ENCODE measurements at regions not wholly inside any gene's neighbourhood (a gene's known extent, or its start where the extent isn't known, plus 50 kb on each side); places are given as distances from the start of the nearest gene placed in this dataset.
"Not testable (repeated sequence)": the region's sequence is repeated elsewhere in the genome, so short reads cannot be mapped to it uniquely, and the experiment has no call there.

DNA sequence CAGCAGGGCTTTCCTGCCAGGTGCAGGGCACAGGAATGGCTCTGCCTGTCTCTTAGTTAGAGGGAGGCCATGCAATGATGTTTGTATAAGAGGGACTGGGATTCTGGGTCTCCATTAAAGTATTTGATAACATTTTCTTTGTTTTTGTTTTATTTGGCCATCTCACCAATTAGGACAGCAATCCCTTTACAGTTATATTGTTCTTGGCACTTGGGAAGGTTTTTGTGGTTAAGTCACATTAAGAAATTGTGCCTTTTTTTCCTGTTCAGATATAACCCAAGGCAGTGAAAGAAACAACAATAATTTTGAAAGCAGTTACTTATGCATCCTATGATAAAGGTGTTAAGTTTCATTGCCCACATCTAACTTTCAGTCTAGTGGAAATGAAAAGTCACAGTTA lies 237.4 kb upstream of the PRSS58 start:
- DNase-seq: not testable (repeated sequence)

DNA sequence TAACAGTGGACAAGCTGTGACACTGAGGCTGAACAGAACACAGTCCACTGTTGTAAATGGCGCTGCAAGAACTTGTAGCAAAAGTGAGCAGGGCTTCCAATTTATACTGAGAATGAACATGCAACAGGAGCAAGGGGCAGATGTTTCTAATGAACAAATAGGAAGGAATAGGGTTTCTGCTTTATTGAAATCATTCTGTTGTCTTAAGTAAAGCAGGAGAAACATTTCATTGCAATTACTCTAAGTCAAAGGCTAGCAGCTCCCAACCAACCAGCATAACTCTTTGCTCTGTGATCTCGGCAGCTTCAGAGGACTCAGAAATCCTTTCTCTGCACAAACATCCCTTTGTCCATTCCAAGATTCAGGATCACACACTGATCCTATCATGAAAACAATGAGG lies 236.2 kb upstream of the PRSS58 start:
- no peak for DNase-seq

DNA sequence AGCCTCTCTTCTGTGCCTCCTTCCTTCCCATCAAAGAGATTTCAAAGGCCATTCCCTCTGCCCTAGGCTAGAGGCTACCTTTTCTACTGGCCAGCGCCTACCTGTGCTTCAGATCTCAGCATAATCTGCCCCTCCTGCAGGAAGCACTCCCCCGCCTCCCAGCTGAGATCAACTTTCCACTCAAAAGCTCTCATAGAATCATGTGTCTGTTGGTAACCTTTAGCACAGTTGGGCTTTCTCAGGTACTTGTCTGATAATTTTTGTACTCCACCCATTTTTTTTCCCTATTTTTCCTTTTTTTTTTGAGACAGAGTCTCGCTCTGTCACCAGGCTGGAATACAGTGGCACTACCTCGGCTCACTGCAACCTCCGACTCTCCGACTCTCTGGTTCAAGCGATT lies 231.0 kb upstream of the PRSS58 start:
- DNase-seq: no peak

DNA sequence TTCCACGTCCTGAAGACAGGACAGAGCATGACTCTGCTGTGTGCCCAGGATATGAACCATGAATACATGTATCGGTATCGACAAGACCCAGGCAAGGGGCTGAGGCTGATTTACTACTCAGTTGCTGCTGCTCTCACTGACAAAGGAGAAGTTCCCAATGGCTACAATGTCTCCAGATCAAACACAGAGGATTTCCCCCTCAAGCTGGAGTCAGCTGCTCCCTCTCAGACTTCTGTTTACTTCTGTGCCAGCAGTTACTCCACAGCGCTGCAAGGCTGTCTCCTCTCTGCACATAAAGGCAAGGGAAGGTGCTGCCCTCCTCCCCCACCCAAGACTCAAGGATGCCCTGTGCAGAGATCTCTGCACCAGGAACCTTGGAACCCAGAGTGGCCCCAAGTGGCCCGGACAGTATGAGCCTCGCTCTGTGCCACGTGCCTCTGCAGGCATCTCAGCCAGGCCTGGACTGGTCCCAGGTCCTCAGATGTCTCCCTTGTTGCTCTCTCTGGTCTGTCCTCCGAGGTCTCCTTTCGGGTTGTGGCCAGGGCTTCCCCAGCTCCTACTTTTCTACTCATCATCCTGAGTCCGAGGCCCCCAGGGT lies 230.3 kb upstream of the PRSS58 start:
- DNase-seq: no peak

DNA sequence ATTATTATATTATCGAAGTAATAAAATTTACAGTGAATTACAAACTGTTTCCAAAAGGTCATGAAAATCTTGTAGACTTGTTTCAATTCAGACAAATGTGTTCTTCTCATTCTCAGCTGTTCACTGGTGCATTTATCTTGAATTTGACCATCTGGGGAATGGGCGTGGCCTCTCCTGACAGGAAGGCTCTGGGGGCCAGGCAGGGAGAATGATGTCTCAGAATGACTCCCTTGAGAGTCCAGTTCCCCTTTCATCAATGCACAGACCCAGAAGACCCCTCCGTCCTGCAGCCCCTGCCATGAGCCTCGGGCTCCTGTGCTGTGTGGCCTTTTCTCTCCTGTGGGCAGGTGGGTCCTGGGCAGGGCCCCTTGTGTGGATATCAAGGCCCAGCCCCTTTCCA lies 229.7 kb upstream of the PRSS58 start:
- DNase-seq: not testable (repeated sequence)

DNA sequence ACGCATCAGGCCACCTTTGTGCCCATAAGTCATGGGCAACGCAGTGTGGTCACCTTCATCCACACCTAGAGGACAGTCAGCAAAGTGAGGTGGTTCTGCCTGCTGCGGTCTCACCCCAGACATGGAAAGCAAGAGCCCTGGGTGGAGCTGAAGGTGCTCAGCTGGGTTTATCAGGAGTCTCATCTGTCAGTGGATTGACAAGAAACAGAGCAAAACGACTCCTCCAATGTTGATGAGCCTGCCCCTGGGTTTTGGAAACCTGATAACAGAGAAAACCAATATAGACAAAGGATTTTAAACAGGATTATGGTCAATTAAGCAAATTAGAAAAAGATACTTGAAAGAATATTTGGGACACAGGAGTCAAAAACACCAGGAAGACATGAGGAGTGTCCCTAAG lies 229.3 kb upstream of the PRSS58 start:
- DNase-seq: no peak

DNA sequence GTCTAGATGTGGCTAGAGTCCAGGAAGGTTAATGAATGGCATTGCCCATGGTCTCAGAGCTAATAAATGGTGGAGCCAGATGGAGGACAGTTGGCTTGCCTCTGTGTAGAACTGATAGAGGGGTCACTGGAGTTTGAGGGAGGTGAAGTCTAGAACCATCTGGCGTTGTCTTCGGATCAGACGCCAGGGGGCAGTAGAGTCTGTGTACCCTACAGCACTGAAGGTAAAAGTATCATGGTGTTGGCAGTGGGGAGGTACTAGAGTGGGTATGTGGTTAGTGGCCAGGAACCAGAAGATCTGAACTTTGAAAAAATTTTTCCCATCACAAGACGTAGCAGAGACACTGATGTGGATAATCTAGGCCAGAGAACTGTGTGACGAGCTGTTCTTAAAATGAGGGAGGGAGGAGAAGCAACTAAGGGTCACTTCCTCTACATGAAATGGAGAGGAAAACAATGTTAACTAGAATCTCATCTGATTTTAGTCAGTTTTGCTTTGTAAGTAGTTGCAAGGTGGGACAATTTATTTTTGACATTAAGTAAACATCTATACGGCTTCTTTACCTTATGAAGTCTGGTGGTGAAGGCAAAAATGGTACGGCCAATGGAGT lies 227.9 kb upstream of the PRSS58 start:
- DNase-seq: no peak

DNA sequence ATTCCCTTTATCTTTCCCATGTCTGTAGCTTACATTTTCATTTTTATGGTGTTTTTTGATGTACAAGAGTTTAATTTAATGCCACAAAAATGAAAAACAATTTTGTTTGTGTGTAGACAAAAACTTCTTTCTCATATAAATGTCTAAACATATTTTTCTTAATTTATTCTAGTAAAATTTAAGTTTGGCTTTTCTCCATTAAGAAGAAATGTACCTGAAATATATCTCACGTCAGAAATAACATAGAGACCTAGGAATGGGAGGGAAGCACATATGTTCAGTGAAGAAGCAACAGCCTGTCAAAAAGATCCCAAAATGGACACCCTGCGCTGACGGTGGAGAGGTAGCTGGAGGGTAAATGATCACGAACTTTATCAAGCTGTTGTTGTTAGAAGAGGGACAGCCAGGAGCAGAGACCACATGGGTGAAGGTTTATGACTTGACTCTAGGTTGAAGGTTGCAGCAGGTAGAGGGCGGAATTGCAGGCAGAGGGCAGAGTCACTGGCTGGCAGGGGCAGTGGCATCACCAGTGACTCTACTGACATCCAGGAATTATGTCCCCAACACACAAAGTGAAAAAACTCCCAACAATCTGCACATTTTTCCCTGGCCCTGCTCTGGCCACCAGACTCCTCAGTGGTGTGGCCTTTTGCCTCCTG lies 225.9 kb upstream of the PRSS58 start:
- DNase-seq: no peak

DNA sequence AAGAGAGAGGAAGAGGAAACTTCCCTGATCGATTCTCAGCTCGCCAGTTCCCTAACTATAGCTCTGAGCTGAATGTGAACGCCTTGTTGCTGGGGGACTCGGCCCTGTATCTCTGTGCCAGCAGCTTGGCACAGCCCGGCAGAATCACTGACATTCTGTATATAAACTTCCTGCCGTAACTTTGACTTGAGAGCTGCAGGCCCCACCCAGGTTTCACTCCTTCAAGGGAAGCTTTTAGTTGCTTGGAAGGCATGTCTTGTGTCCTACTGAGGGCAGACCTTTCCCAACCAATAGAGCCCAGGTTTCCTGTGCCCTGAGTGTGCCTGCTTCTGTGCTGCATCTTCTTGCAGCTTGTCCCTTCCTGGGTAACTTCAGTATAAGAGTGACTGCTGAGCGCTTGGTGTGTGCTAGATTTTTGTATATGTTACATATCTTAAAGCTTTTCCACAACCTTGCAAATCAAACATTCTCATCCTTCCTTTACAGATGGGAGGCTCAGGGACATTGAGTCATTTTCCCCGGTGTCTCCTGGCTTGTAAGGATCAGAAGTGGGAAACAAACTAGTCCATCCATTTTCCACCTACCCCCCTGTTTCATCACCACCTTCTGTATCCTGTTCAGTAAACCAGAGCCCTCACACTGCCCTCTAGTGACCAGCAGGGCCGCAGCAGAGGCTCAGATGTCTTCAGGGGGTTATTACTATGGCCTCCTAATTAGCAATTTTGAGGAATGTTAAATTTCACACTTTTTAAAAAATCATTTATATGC lies 225.2 kb upstream of the PRSS58 start:
- DNase-seq: no peak

DNA sequence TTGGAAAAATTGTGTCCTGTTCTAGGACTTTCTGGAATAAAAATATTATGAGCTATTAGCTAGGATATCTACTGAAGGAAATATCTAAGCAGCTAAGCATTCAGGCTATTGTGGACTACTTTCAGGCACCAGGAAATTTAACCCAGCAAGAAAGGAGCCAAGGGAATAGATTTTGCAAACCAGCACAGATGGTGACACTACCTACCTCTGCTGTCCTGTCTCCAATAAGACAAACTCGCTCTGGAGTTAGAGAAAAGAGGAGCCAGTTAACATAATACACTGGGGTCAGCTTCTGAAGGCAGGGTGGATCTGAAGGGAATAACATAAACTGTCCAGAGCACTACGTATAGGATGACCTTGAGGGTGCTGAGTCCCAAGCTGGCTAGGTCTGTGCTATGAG lies 223.7 kb upstream of the PRSS58 start:
- no peak for DNase-seq

DNA sequence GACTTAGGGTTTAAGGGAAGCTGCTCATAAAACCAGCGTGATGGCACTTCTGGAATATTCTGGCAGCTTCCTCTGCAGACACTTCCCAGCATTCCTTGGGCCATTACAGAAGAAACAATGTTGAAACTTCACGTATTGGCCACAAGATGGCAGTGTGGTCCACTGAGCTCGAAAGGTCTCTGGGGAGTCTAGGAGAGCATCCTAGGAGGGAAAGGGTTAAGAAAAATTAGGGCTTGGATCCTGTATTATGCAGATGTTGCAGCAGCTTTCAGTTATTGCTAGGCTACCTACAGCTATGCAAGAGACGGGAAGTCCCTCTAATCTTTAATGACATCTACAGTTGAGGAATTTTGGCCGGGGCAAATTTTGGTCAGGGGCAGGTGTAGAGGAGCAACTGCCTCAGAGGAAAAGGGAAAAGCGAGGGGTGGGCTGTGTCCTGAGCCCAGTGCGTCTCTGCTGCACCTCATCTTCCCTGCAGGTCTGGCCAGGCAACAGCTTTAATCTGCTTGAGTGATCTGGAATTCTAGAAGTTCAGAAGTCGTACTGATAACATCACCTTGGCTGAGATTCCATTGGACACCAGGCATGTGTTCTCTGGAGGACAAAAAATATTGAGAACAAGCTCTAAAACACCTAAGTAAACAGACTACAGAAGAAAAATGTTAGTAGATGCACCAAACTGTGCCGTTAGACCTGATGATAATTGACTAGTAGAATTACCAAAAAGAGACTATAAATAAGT lies 220.8 kb upstream of the PRSS58 start:
- no peak for DNase-seq

DNA sequence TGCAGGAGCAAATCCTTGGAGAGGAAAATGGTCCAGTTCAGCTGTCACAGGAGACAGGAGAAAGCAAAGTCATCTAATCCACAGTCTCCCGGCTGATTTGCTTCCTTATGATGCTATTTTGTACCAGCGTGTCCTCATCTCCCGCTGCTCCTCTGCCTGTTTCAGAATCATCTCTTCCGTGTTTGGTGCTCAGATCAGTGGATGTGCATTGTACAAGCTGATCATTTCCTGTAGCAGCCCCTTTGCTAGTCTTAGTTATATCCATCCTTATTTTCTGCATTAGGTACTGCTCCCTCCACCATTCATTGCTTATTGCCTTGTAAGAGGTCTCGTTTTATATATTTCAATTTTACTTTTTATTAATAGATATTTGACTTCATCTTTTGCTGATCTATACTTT lies 219.9 kb upstream of the PRSS58 start:
- DNase-seq: not testable (repeated sequence)

DNA sequence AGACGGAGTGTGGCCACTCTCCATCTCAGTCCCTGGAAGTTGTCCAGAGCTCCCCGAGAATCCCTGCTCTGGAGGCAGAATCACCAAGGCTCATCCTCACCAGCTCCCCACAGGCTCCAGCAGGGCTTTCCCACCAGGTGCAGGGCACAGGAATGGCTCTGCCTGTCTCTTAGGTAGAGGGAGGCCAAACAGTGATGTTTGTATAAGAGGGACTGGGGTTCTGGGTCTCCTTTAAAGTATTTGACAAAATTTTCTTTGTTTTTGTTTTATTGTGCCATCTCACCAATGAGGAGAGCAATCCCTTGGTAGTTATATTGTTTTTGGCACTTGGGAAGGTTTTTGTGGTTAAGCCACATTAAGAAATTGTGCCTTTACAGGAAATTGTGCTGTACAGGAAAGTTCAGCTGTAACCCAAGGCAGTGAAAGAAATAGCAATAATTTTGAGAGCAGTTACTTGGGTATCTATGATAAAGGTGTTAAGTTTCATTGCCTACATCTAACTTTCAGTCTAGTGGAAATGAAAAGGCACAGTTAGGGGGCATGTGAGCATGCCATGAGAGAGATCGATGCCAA lies 219.3 kb upstream of the PRSS58 start:
- no peak for DNase-seq

DNA sequence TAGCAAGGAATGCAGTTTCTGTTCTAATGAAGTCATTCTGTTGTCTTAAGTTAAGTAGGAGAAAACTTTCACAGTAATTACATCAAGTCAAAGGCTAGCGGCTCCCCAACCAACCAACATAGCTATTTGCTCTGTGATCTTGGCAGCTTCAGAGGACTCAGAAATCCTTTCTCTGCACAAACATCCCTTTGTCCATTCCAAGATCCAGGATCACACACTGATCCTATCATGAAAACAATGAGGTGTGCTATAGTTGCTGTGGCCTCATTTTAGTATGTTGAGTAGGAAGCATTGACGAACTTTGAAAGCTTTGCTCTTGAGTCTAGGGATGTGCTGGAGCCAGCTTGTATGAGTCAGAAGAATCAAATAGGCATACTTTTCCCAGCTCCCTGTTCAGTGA lies 218.2 kb upstream of the PRSS58 start:
- DNase-seq: no peak

DNA sequence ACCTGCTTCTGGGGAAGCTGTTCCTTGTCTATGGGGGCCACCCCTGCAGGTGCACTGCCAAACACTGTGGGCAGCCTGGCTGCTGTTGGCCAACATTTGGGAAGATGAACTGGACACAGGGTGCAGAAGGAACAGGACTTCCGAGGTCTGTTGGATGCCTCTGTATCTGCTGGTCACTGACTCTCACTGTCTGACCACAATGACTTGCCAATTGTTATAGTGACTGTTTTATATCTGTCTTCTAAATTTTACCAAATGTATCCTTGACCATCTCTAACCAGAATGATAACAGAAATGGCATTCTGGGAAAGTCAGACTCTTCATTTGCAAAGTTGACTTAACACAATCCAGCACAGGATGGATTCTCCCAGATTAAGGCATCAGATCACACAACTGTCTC lies 214.0 kb upstream of the PRSS58 start:
- DNase-seq: no peak

DNA sequence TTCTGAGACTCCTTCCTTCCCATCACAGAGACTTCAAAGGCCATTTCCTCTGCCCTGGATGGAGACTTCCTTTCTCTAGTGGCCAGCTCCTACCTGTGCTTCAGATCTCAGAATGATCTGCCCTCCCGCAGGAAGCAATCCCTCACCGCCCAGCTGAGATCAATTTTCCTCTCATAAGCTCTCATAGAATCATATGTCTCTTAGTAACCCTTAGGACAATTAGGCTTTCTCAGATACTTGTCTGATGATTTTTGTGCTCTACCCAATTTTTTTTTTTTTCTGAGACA lies 212.6 kb upstream of the PRSS58 start:
- DNase-seq: no peak

DNA sequence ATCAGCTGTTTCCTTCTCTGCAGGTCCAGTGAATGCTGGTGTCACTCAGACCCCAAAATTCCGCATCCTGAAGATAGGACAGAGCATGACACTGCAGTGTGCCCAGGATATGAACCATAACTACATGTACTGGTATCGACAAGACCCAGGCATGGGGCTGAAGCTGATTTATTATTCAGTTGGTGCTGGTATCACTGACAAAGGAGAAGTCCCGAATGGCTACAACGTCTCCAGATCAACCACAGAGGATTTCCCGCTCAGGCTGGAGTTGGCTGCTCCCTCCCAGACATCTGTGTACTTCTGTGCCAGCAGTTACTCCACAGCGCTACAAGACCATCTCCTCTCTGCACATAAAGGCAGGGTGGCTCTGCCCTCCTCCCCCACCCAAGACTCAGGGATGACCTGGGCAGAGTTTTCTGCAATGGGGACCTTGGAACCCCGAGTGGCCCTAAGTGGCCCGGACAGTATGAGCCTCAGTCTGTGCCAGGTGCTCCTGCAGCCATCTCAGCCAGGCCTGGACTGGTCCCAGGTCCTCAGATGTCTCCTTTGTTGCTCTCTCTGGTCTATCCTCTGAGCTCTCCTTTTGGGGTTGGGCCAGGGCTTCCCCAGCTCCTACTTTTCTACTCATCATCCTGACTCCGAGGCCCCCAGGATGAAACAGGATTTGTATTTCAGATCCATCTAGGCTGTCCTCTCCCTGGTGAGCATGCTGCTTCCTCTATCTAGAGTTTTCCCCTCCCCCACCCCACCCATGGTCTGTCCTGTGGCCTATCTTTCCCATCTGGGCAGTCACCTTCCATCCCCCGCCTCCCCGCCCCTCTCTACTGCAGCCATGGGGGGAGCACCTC lies 212.1 kb upstream of the PRSS58 start:
- no peak for DNase-seq

DNA sequence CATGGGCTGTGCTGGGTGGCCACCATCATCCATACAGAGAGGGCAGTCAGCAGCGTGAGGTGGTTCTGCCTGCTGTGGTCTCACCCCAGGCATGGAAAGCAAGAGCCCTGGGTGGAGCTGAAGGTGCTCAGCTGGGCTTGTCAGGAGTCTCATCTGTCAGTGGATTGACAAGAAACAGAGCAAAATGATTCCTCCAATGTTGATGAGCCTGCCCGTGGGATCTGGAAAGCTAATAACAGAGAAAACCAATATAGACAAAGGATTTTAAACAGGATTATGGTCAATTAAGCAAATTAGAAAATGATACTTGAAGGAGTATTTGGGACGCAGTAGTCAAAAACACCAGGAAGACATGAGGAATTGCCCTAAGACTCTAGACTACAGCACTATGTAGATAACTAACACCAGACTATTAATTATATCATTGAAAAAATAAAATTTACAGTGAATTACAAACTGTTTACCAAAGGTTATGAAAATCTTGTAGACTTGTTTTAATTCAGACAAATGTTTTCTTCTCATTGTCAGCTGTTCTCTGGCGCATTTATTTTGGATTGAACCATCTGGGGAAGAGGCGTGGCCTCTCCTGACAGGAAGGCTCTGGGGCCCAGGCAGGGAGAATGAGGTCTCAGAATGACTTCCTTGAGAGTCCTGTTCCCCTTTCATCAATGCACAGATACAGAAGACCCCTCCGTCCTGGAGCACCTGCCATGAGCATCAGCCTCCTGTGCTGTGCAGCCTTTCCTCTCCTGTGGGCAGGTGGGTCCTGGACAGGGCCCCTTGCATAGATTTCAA lies 211.2 kb upstream of the PRSS58 start:
- no peak for DNase-seq

DNA sequence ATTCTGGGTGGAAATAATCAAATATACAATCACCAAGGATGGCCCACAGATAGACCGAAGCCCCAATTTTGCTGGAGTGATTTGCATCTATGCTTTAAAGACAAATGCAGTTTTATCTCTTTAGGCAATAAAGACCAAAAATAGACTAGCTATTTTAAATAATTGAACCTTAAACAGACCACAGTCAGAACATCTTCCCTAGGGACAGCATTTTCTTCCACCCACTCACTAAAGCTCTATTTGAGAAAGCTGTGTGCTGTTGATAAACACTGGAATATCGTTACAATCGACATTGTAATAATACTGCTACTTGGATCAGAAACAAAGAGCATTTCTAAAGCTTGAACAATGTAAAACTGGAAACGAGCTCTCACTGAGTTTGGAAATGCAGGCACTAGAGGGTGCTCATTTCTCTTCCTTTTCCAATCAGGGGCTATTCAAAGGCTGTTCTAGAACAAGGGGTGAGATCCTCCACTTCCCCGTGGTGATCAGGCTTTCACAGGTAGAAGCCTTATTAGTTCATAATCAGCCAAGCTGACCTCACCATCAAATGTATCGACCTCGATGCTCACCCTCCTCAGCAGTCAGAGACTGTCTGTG lies 209.3 kb upstream of the PRSS58 start:
- DNase-seq: not testable (repeated sequence)

DNA sequence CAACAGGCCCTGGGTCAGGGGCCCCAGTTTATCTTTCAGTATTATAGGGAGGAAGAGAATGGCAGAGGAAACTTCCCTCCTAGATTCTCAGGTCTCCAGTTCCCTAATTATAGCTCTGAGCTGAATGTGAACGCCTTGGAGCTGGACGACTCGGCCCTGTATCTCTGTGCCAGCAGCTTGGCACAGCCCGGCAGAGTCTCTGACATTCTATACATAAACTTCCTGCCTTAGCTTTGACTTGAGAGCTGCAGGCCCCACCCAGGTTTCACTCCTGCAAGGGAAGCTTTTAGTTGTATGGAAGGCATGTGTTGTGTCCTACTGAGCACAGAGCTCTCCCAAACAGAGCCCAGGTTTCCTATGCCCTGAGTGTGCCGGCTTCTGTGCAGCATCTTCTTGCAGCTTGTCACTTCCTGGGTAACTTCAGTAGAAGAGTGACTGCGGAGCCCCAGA lies 205.6 kb upstream of the PRSS58 start:
- no peak for DNase-seq

DNA sequence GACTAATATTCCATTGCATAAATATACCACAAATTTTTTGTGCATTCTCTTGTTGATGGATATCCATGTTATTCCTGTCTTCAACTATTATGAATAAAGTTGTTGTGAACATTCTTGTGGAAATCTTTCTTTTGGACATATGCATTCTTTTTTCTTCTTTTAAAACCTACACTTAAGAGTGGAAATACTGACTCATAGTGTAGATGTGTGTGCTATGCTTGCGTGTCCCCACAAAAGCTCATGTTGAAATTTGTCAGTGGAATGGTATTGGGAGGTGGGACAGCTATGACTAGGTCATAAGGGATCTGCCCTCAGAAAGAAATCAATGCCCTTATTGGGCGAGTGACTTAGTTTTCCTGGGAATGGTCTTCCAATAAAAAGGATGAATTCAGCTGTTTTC lies 203.6 kb upstream of the PRSS58 start:
- no peak for DNase-seq
